CD4-positive, alpha-beta T cell treated with Interleukin-2 at 100 ng/mL for 4 hours (primary cell): ENCODE measurements at regions not wholly inside any gene's neighbourhood (a gene's known extent, or its start where the extent isn't known, plus 50 kb on each side); places are given as distances from the start of the nearest gene placed in this dataset.

Experiments
- DNase-seq: peaks from one replicate; pipeline ENCODE4 v3.0.0-alpha.2; 2020; ENCODE audit warnings: low spot score

GRCh38 chr2:217113491-217113890, 253.6 kb upstream of the TNP1 start:
- no peak for DNase-seq

GRCh38 chr2:217110550-217110949, 250.7 kb upstream of the TNP1 start:
- no peak for DNase-seq

GRCh38 chr2:217108575-217109027, 248.7 kb upstream of the TNP1 start:
- no peak for DNase-seq

GRCh38 chr2:217108086-217108485, 248.2 kb upstream of the TNP1 start:
- DNase-seq: no peak

- no peak for DNase-seq
These were observed 247.6 kb upstream of the TNP1 start for GRCh38 chr2:217107480-217107879.

GRCh38 chr2:217106650-217107014, 246.8 kb upstream of the TNP1 start:
- no peak for DNase-seq

GRCh38 chr2:217105733-217106649, 246.1 kb upstream of the TNP1 start:
- DNase-seq: no peak

- no peak for DNase-seq
These were observed 244.1 kb upstream of the TNP1 start for GRCh38 chr2:217103752-217104545.

- DNase-seq: no peak
These were observed 243.1 kb upstream of the TNP1 start for GRCh38 chr2:217102956-217103355.

GRCh38 chr2:217101972-217102371, 242.1 kb upstream of the TNP1 start:
- no peak for DNase-seq

- no peak for DNase-seq
These were observed 239.7 kb upstream of the TNP1 start for GRCh38 chr2:217099561-217099960.

GRCh38 chr2:217098435-217098834, 238.6 kb upstream of the TNP1 start:
- DNase-seq: no peak

- DNase-seq: no peak
These were observed 237.5 kb upstream of the TNP1 start for GRCh38 chr2:217097346-217097745.

GRCh38 chr2:217096474-217097225, 236.8 kb upstream of the TNP1 start:
- DNase-seq: no peak

GRCh38 chr2:217095511-217096205, 235.8 kb upstream of the TNP1 start:
- no peak for DNase-seq

- no peak for DNase-seq
These were observed 233.0 kb upstream of the TNP1 start for GRCh38 chr2:217092710-217093379.

- no peak for DNase-seq
These were observed 231.7 kb upstream of the TNP1 start for GRCh38 chr2:217091531-217091930.

GRCh38 chr2:217090884-217091283, 231.0 kb upstream of the TNP1 start:
- DNase-seq: no peak

- DNase-seq: no peak
These were observed 230.2 kb upstream of the TNP1 start for GRCh38 chr2:217090024-217090473.

- no peak for DNase-seq
These were observed 226.9 kb upstream of the TNP1 start for GRCh38 chr2:217086718-217087117.

GRCh38 chr2:217086038-217086522, 226.2 kb upstream of the TNP1 start:
- no peak for DNase-seq
